Osteoblast (primary cell): ENCODE measurements at regions not wholly inside any gene's neighbourhood (a gene's known extent, or its start where the extent isn't known, plus 50 kb on each side); places are given as distances from the start of the nearest gene placed in this dataset.

ENCODE experiments used
- DNase-seq: peaks from one replicate; pipeline ENCODE4 v3.0.0; 2011; ENCODE audit warnings: low spot score, mixed read lengths; ENCODE audit not compliant: insufficient read length; ENCODE audit errors: missing footprints
- H2AFZ ChIP-seq: 2 replicates; pipeline ENCODE4 v1.6.0; 2011; ENCODE audit warnings: mild to moderate bottlenecking, low read length
- H3K27ac ChIP-seq: 2 replicates; pipeline ENCODE4 v1.5.1; 2011; ENCODE audit warnings: mild to moderate bottlenecking, low read depth, low read length, moderate library complexity
- H3K27me3 ChIP-seq: 2 replicates; pipeline ENCODE4 v1.6.0; 2012; ENCODE audit warnings: mild to moderate bottlenecking, control low read depth, inconsistent platforms, low read length, moderate library complexity; ENCODE audit not compliant: insufficient read depth
- H3K36me3 ChIP-seq: 2 replicates; pipeline ENCODE4 v1.5.1; 2011; ENCODE audit warnings: mild to moderate bottlenecking, low read length, control low read depth, moderate library complexity; ENCODE audit not compliant: insufficient read depth
- H3K4me1 ChIP-seq: 2 replicates; pipeline ENCODE4 v1.5.1; 2011; ENCODE audit warnings: mild to moderate bottlenecking, low read length, control low read depth, moderate library complexity; ENCODE audit not compliant: insufficient read depth
- H3K4me2 ChIP-seq: 2 replicates; pipeline ENCODE4 v1.6.0; 2011; ENCODE audit warnings: mild to moderate bottlenecking, low read length; ENCODE audit not compliant: insufficient read depth
- H3K4me3 ChIP-seq: fragments of 200-600 bp; sonication (generic); 3 replicates; pipeline ENCODE4 v1.5.1; 2012; ENCODE audit warnings: mild to moderate bottlenecking, low read length, inconsistent platforms; ENCODE audit not compliant: insufficient read depth
- H3K79me2 ChIP-seq: 2 replicates; pipeline ENCODE4 v1.6.0; 2012; ENCODE audit warnings: mild to moderate bottlenecking, low read length, control low read depth, inconsistent platforms; ENCODE audit not compliant: insufficient read depth
- H3K9me3 ChIP-seq: 2 replicates; pipeline ENCODE4 v1.5.1; 2011; ENCODE audit warnings: low read depth, low read length, control low read depth
- H4K20me1 ChIP-seq: 2 replicates; pipeline ENCODE4 v1.6.0; 2012; ENCODE audit warnings: mild to moderate bottlenecking, low read length, control low read depth; ENCODE audit not compliant: insufficient read depth
- TF ChIP-seq, protein P1 (sequence below): IDR thresholded peaks from 2 replicates; pipeline ENCODE4 v1.5.1; 2011; ENCODE audit warnings: mild to moderate bottlenecking, low read depth, low read length, moderate library complexity; ENCODE audit errors: extremely low read depth

DNA sequence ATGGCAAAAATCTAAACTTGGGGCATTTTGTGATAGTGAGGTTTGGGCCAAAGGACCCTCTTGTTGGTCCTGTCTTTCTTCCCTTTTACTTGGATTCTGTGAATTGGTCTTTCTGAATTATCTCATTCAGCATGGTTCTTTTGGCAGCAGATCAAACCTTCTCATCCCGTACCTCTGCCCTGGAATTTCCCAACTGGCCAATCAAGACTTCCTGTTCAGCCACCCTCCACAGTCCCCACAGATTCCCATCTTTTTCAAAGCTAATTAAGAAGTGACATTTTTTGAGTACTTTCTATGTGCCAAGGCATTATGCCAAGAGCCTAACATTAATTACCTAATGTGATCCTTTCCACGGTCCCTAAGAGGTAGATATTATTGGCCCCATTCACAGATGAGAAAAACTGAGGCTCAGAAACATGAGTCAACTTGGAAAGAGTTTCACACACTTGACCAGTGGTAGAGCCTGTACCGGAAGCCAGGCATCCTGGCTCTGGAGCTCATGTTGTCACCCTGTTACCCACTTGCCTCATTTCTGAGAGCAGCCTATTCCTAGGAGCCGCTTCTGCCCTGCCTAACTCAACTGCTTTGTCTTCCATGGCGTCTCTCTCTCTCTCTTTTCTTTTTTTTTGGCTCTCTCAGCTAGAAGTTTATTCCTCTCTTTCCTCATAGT, 135.9 kb downstream of the C12orf75 start:
- H2AFZ ChIP-seq: no peak overlapping the region
- no peak overlapping the region for H3K27ac ChIP-seq
- no peaks in the 10 kb centered on the region for H3K4me1 ChIP-seq

DNA sequence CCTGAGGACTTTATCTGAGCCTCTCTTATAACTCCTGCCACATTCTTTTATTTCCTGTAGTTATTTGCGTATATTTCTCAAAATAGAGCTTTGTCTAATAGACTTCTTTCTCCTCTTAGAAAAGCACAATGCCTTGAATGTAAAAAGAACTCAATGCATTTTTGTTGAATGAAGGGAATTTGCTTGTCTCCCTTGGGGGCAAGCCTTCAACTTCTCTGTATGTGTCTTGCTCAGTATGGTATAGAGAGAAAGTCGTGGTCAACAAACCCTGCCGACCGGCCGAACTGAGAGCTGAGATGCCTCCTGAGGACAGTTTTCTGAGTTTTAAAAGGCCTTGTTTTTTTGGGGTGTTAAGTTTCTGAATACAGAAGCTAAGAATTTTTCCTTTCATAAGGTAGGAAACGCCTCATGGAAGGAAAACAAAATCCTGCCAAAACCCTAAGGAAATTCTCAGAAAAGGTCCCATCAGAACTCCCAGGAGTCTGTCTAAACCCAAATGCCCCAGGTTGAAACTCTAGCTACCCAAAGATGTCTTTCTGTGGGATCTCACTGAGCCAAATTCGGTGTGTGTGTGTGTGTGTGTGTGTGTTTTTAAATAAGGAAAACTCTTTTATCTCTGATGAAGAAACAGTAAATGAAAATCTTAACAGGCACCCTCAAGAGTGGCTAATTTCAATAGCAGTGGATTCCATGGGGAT, 136.6 kb downstream of the C12orf75 start:
- no peak overlapping the region for H3K4me3 ChIP-seq
- H3K27me3 ChIP-seq: peaks cover 2% of the 10 kb centered on the region
- no peaks in the 10 kb centered on the region for H3K36me3 ChIP-seq
- H3K9me3 ChIP-seq: no peaks in the 10 kb centered on the region
- H3K4me2 ChIP-seq: no peak overlapping the region
- H3K4me1 ChIP-seq: no peaks in the 10 kb centered on the region
- TF ChIP-seq, protein P1, sequence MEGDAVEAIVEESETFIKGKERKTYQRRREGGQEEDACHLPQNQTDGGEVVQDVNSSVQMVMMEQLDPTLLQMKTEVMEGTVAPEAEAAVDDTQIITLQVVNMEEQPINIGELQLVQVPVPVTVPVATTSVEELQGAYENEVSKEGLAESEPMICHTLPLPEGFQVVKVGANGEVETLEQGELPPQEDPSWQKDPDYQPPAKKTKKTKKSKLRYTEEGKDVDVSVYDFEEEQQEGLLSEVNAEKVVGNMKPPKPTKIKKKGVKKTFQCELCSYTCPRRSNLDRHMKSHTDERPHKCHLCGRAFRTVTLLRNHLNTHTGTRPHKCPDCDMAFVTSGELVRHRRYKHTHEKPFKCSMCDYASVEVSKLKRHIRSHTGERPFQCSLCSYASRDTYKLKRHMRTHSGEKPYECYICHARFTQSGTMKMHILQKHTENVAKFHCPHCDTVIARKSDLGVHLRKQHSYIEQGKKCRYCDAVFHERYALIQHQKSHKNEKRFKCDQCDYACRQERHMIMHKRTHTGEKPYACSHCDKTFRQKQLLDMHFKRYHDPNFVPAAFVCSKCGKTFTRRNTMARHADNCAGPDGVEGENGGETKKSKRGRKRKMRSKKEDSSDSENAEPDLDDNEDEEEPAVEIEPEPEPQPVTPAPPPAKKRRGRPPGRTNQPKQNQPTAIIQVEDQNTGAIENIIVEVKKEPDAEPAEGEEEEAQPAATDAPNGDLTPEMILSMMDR: no peak
- DNase-seq: no peak
- no peaks in the 10 kb centered on the region for H4K20me1 ChIP-seq
- H2AFZ ChIP-seq: no peak overlapping the region
- H3K79me2 ChIP-seq: no peaks in the 10 kb centered on the region
- no peak overlapping the region for H3K27ac ChIP-seq

More for the DNA sequence above, 135.9 kb downstream of the C12orf75 start:
- Histone ChIP-seq H4K20me1 (no peaks in the 10 kb centered on the region), H3K27me3 (peaks cover 2% of the 10 kb centered on the region), H3K9me3 (no peaks in the 10 kb centered on the region), H3K4me3 (no peak overlapping the region), H3K36me3 (no peaks in the 10 kb centered on the region), H3K4me2 (no peak overlapping the region), H3K79me2 (no peaks in the 10 kb centered on the region)
- no peak for DNase-seq
- TF ChIP-seq, protein P1: no peak

DNA sequence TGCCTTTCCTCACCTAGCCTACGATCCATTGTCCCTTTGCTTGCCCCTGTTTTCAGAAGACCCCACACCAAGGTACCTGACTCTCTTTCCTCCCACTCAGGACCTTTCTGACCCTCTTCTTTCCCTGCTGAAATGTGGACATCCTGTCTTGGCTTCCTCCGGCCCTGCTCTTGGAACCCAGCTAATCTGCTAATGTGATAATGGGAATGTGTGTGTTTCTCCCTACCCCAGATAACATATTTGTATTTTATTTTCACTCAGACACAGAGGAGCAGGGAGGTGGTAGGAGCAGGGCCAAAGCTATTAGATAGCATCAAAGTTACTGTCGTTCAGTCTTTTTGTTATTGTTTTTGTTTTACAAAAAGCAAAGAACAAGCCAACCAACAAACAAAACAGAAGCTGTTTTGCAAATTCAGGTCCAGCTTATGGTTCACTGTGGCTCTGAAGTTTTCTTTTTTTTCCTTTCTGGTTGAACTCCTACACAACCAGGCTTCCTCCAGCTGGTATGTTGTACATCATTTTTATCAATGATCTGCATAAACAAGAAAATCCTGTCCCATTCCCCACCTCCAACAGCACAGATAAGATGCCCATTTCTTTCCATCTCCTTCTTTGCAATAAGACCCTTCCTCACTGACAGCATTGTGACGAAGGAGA, 137.3 kb downstream of the C12orf75 start:
- no peak for DNase-seq
- Histone ChIP-seq H3K4me2 (no peak overlapping the region), H3K4me3 (no peak overlapping the region), H3K27ac (no peak overlapping the region), H4K20me1 (no peaks in the 10 kb centered on the region), H3K9me3 (no peaks in the 10 kb centered on the region), H2AFZ (no peak overlapping the region), H3K36me3 (no peaks in the 10 kb centered on the region), H3K4me1 (no peaks in the 10 kb centered on the region), H3K79me2 (no peaks in the 10 kb centered on the region), H3K27me3 (peaks cover 2% of the 10 kb centered on the region)
- TF ChIP-seq, protein P1: no peak

DNA sequence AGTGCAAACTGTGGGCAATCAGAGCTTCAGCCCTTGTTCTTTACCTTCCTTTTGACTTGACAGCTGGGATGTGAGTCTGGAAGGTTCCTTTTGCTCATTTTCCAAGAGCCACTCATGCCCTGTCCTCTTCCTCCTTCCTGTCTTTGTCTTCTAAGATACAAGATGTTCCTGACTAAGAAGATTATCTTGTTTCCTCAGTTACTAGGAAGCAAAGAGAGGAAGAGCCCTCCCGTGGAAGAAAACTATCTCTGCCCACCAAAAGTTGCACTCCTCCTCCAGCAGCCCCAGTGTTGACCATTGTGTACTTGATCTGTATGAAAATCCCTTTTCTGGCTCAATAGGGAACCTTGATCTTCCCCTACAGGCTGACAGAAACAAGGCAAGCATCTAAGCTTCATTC, 138.0 kb downstream of the C12orf75 start:
- DNase-seq: no peak
- no peaks in the 10 kb centered on the region for H3K4me1 ChIP-seq
- H3K27ac ChIP-seq: no peak overlapping the region
- peaks cover 7% of the 10 kb centered on the region for H3K27me3 ChIP-seq
- no peaks in the 10 kb centered on the region for H3K36me3 ChIP-seq
- H3K4me3 ChIP-seq: no peak overlapping the region
- no peaks in the 10 kb centered on the region for H3K79me2 ChIP-seq
- H3K4me2 ChIP-seq: no peak overlapping the region
- no peaks in the 10 kb centered on the region for H3K9me3 ChIP-seq
- H4K20me1 ChIP-seq: no peaks in the 10 kb centered on the region
- H2AFZ ChIP-seq: no peak overlapping the region
- TF ChIP-seq, protein P1: no peak
